Panc1 (cell line): ENCODE measurements at regions not wholly inside any gene's neighbourhood (a gene's known extent, or its start where the extent isn't known, plus 50 kb on each side); places are given as distances from the start of the nearest gene placed in this dataset.

ENCODE experiments used
- ATAC-seq: fragments of 200-7000 bp; cut with Tn5 transposase; 2 replicates; pipeline ENCODE4 v1.9.1; 2020; ENCODE audit warnings: mild to moderate bottlenecking, moderate library complexity
- BruUV-seq: library from RNA; stranded (reverse); fragments of 400-500 nt; replicated peaks from 2 replicates; lab custom pipeline; 2021; lab: Mats Ljungman, UMichigan
- CTCF ChIA-PET: fragments of 300-600 bp; sonication (Branson Sonifier 250); formaldehyde crosslinking; loops from one replicate; lab custom pipeline; 2022; ENCODE audit warnings: antibody characterized with exemption; lab: Charles Lee
- POLR2A ChIA-PET: fragments of 300-600 bp; sonication (Branson Sonifier 250); formaldehyde crosslinking; loops from one replicate; lab custom pipeline; 2022; ENCODE audit warnings: antibody characterized with exemption; lab: Charles Lee
- DNase-seq: peaks from one replicate; pipeline ENCODE4 v3.0.0-alpha.2; 2010; ENCODE audit warnings: low read depth, low spot score
- H3K27ac ChIP-seq: 2 replicates; pipeline ENCODE4 v1.5.1; 2011; ENCODE audit warnings: mild to moderate bottlenecking, low read length, inconsistent platforms
- H3K27me3 ChIP-seq: fragments of 200-500 bp; sonication (Bioruptor generic); 2 replicates; pipeline ENCODE4 v1.6.0; 2014; ENCODE audit warnings: low read length, inconsistent platforms; ENCODE audit not compliant: control insufficient read depth, insufficient read depth
- H3K36me3 ChIP-seq: fragments of 200-500 bp; sonication (Bioruptor generic); 2 replicates; pipeline ENCODE4 v1.5.1; 2014; ENCODE audit warnings: inconsistent platforms, mild to moderate bottlenecking, low read length, moderate library complexity; ENCODE audit not compliant: control insufficient read depth, insufficient read depth
- H3K4me1 ChIP-seq: 2 replicates; pipeline ENCODE4 v1.5.1; 2011; ENCODE audit warnings: inconsistent platforms, mild to moderate bottlenecking, low read length, moderate library complexity; ENCODE audit not compliant: control insufficient read depth, insufficient read depth
- H3K4me3 ChIP-seq, 2 experiments: 2 replicates each; pipeline ENCODE4 v1.5.1; 2011 to 2012; ENCODE audit warnings: low read depth in 2 of 2, low read length in 2 of 2, mild to moderate bottlenecking in 2 of 2, inconsistent platforms in 1 of 2, moderate library complexity in 1 of 2
- H3K9me3 ChIP-seq: fragments of 200-500 bp; sonication (Bioruptor generic); 2 replicates; pipeline ENCODE4 v1.5.1; 2014; ENCODE audit warnings: low read depth, mild to moderate bottlenecking, inconsistent platforms, low read length, moderate library complexity; ENCODE audit not compliant: control insufficient read depth, insufficient read depth
- POLR2AphosphoS5 ChIP-seq: IDR thresholded peaks from 2 replicates; pipeline ENCODE4 v1.6.1; 2012; ENCODE audit warnings: mild to moderate bottlenecking, low read depth, low read length, moderate library complexity
- SIN3A ChIP-seq: IDR thresholded peaks from 2 replicates; pipeline ENCODE4 v1.6.1; 2012; ENCODE audit warnings: low read depth, mild to moderate bottlenecking, low read length, moderate library complexity, borderline replicate concordance; ENCODE audit not compliant: insufficient read depth
- TCF7L2 ChIP-seq: IDR thresholded peaks from 2 replicates; pipeline ENCODE4 v1.6.1; 2011; ENCODE audit warnings: mild to moderate bottlenecking, low read depth, low read length, inconsistent platforms
- in situ Hi-C: cut with HindIII; loops from 2 replicates; pipeline ENCODE4 v1.10.0; 2016; ENCODE audit warnings: low sequenced_read_pairs, low pct_unique_long_range_greater_than_20kb
- intact Hi-C: fragments of 100-400 bp; cut with micrococcal nuclease; formaldehyde crosslinking; loops from one replicate; pipeline ENCODE4 v1.10.0; 2022; ENCODE audit not compliant: unreplicated experiment
- TF ChIP-seq, protein P1 (sequence below), 2 experiments: IDR thresholded peaks; 2 replicates each; pipeline ENCODE4 v1.6.1; 2011 to 2012; ENCODE audit warnings: low read depth in 2 of 2, control low read depth in 1 of 2, low read length in 1 of 2, mild to moderate bottlenecking in 1 of 2, moderate library complexity in 1 of 2; ENCODE audit not compliant: insufficient read depth in 1 of 2
- TF ChIP-seq, protein P2 (sequence below): fragments of 450-650 bp; IDR thresholded peaks from 2 replicates; pipeline ENCODE4 v1.5.1; 2017; ENCODE audit warnings: mild to moderate bottlenecking

- DNase-seq = no peak
- no peaks in the 10 kb centered on the region for H3K4me1 ChIP-seq
- H3K27me3 ChIP-seq = peaks cover 2% of the 10 kb centered on the region; the same call in 1 of the 2 replicates
- H3K9me3 ChIP-seq = peaks cover 5% of the 10 kb centered on the region; the same call in 1 of the 2 replicates
- no peaks in the 10 kb centered on the region for H3K36me3 ChIP-seq
- CTCF ChIA-PET = no interaction called here
- ATAC-seq = no peak
- no TSS peak for BruUV-seq
- H3K27ac ChIP-seq = no peak overlapping the region
- no peak overlapping the region for H3K4me3 ChIP-seq
- in situ Hi-C loops = no loop called here
- POLR2A ChIA-PET = interaction anchor here (0.5 kb wide), 1 partner anchor 651 kb away, joined by 6 read pairs; no protein-coding TSS in a partner anchor
- TF ChIP-seq POLR2AphosphoS5 (no peak), SIN3A (no peak)
- TF ChIP-seq, protein P1, sequence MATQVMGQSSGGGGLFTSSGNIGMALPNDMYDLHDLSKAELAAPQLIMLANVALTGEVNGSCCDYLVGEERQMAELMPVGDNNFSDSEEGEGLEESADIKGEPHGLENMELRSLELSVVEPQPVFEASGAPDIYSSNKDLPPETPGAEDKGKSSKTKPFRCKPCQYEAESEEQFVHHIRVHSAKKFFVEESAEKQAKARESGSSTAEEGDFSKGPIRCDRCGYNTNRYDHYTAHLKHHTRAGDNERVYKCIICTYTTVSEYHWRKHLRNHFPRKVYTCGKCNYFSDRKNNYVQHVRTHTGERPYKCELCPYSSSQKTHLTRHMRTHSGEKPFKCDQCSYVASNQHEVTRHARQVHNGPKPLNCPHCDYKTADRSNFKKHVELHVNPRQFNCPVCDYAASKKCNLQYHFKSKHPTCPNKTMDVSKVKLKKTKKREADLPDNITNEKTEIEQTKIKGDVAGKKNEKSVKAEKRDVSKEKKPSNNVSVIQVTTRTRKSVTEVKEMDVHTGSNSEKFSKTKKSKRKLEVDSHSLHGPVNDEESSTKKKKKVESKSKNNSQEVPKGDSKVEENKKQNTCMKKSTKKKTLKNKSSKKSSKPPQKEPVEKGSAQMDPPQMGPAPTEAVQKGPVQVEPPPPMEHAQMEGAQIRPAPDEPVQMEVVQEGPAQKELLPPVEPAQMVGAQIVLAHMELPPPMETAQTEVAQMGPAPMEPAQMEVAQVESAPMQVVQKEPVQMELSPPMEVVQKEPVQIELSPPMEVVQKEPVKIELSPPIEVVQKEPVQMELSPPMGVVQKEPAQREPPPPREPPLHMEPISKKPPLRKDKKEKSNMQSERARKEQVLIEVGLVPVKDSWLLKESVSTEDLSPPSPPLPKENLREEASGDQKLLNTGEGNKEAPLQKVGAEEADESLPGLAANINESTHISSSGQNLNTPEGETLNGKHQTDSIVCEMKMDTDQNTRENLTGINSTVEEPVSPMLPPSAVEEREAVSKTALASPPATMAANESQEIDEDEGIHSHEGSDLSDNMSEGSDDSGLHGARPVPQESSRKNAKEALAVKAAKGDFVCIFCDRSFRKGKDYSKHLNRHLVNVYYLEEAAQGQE (IDR thresholded peaks at IDR 0.05; ENCODE audit: insufficient read depth in 1 of 2, low read depth in 2 of 2, low read length in 1 of 2) = no peak
- intact Hi-C loops = no loop called here
Observed at GRCh38 chr16:16817196-16817595, 438.3 kb downstream of the NPIPA7 start.

DNA sequence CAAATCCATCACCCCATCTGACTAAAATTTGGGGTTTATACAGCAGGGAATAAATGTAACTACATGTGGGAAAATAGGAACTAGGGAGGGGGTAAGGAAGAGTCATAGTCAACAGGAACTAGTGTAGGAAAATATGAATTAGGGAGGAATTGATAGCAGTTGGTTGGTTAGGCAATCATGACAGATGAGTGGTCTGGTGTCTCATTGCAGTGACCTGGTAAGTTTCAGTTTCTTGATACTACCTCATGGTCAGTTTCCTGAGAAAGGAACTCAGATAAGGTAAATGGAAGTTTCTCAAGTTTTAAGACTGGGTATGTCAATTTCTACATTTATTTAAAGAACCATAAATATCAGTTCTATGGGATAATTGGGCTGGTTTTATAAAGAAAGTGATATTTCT lies 442.3 kb downstream of the NPIPA7 start:
- H3K27ac ChIP-seq = no peak overlapping the region
- in situ Hi-C loops (no loop called here), intact Hi-C loops (no loop called here)
- no peak overlapping the region for H3K4me3 ChIP-seq
- TF ChIP-seq, protein P1 (IDR thresholded peaks at IDR 0.05; ENCODE audit: insufficient read depth in 1 of 2, low read depth in 2 of 2, low read length in 1 of 2) = no peak
- TF ChIP-seq TCF7L2 (no peak), SIN3A (no peak), POLR2AphosphoS5 (no peak)
- TF ChIP-seq, protein P2, sequence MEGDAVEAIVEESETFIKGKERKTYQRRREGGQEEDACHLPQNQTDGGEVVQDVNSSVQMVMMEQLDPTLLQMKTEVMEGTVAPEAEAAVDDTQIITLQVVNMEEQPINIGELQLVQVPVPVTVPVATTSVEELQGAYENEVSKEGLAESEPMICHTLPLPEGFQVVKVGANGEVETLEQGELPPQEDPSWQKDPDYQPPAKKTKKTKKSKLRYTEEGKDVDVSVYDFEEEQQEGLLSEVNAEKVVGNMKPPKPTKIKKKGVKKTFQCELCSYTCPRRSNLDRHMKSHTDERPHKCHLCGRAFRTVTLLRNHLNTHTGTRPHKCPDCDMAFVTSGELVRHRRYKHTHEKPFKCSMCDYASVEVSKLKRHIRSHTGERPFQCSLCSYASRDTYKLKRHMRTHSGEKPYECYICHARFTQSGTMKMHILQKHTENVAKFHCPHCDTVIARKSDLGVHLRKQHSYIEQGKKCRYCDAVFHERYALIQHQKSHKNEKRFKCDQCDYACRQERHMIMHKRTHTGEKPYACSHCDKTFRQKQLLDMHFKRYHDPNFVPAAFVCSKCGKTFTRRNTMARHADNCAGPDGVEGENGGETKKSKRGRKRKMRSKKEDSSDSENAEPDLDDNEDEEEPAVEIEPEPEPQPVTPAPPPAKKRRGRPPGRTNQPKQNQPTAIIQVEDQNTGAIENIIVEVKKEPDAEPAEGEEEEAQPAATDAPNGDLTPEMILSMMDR = no peak
- ChIA-PET POLR2A (no interaction called here), CTCF (no interaction called here)
- DNase-seq (no peak), ATAC-seq (no peak)
- H3K27me3 ChIP-seq = peaks cover 4% of the 10 kb centered on the region; the same call in 1 of the 2 replicates
- H3K4me1 ChIP-seq = no peaks in the 10 kb centered on the region
- peaks cover 5% of the 10 kb centered on the region; the same call in 1 of the 2 replicates for H3K9me3 ChIP-seq
- BruUV-seq = no TSS peak
- no peaks in the 10 kb centered on the region for H3K36me3 ChIP-seq
